ENCODE measurements at regions not wholly inside any gene's neighbourhood (a gene's known extent, or its start where the extent isn't known, plus 50 kb on each side); places are given as distances from the start of the nearest gene placed in this dataset.

DNA sequence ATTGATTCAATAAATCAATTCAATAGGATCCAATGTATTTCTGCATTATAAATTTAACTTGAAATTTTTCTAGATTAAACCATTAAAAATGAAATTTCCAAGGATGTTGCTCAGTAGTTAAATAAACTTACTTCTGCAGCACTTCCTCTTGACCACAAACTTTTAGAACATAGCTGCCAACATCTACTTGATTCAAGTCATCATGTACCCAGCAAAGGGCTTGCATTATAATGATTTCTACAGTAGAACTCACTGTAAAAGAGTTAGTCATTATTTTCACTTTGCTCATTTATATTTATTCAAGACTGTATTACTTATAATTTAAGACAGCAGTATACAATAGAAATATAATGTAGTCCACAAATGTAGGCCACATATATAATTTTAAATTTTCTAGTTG lies 59.2 kb downstream of the PIK3C2A start:
- H3K79me2 ChIP-seq (ENCODE audit: control insufficient read depth, low read length): no peaks in the 10 kb centered on the region
- no peaks in the 10 kb centered on the region for H3K9me2 ChIP-seq (replicated peaks; ENCODE audit: control insufficient read depth, low read length)
- peaks cover 3% of the 10 kb centered on the region; the same call in 1 of the 2 replicates for H3F3A ChIP-seq (ENCODE audit: control insufficient read depth, insufficient read depth)
- no peak for TF ChIP-seq EZH2phosphoT487 (IDR thresholded peaks at IDR 0.05; ENCODE audit: borderline replicate concordance, low read length)
- TF ChIP-seq, protein P1, sequence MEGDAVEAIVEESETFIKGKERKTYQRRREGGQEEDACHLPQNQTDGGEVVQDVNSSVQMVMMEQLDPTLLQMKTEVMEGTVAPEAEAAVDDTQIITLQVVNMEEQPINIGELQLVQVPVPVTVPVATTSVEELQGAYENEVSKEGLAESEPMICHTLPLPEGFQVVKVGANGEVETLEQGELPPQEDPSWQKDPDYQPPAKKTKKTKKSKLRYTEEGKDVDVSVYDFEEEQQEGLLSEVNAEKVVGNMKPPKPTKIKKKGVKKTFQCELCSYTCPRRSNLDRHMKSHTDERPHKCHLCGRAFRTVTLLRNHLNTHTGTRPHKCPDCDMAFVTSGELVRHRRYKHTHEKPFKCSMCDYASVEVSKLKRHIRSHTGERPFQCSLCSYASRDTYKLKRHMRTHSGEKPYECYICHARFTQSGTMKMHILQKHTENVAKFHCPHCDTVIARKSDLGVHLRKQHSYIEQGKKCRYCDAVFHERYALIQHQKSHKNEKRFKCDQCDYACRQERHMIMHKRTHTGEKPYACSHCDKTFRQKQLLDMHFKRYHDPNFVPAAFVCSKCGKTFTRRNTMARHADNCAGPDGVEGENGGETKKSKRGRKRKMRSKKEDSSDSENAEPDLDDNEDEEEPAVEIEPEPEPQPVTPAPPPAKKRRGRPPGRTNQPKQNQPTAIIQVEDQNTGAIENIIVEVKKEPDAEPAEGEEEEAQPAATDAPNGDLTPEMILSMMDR (IDR thresholded peaks at IDR 0.05; ENCODE audit: low read depth, low read length, poor library complexity, severe bottlenecking): no peak
- H3K4me2 ChIP-seq (ENCODE audit: low read length): no peak overlapping the region
- no peak overlapping the region for H3K4me3 ChIP-seq (ENCODE audit: low read length)
- no peak overlapping the region for H3K27ac ChIP-seq (ENCODE audit: low read depth, low read length)
- peaks cover 4% of the 10 kb centered on the region; the same call in 1 of the 2 replicates for H3K4me1 ChIP-seq (ENCODE audit: control insufficient read depth, low read length)
- H4K20me1 ChIP-seq (ENCODE audit: control insufficient read depth, insufficient read depth, low read depth, low read length): no peaks in the 10 kb centered on the region
- no peaks in the 10 kb centered on the region for H3K27me3 ChIP-seq (ENCODE audit: control insufficient read depth, low read length)
- H3K36me3 ChIP-seq (ENCODE audit: control insufficient read depth, low read length): peaks cover 31% of the 10 kb centered on the region
- no peaks in the 10 kb centered on the region for H3K9me3 ChIP-seq (ENCODE audit: control insufficient read depth, insufficient read depth, low read length)

DNA sequence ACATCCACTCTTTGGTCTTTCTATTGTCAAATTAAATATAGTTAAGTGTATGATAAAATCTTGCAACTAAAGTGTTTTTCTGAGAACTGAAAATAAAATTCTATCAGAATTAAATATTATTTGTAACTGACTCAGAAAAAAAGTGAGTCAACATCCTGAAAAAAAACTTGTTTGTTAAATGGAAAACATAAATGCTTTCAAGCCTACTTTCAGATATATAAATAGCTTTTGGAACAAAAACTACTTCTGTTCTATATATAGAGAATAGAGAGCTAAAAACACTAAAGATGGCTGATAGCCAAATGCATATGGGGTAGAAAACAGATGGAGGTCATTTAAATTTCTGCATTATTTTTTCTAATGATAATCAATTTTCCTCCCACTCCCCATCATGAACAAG lies 61.8 kb downstream of the PIK3C2A start:
- Histone ChIP-seq H3F3A (ENCODE audit: control insufficient read depth, insufficient read depth) (peaks cover 2% of the 10 kb centered on the region; the same call in 1 of the 2 replicates), H3K4me1 (ENCODE audit: control insufficient read depth, low read length) (peaks cover 4% of the 10 kb centered on the region; the same call in 1 of the 2 replicates), H3K36me3 (ENCODE audit: control insufficient read depth, low read length) (peaks cover 28% of the 10 kb centered on the region), H3K9me2 (replicated peaks; ENCODE audit: control insufficient read depth, low read length) (no peaks in the 10 kb centered on the region), H4K20me1 (ENCODE audit: control insufficient read depth, insufficient read depth, low read depth, low read length) (no peaks in the 10 kb centered on the region), H3K9me3 (ENCODE audit: control insufficient read depth, insufficient read depth, low read length) (no peaks in the 10 kb centered on the region), H3K4me2 (ENCODE audit: low read length) (no peak overlapping the region), H3K27me3 (ENCODE audit: control insufficient read depth, low read length) (no peaks in the 10 kb centered on the region), H3K4me3 (ENCODE audit: low read length) (no peak overlapping the region), H3K79me2 (ENCODE audit: control insufficient read depth, low read length) (no peaks in the 10 kb centered on the region), H3K27ac (ENCODE audit: low read depth, low read length) (no peak overlapping the region)
- no peak for TF ChIP-seq EZH2phosphoT487 (IDR thresholded peaks at IDR 0.05; ENCODE audit: borderline replicate concordance, low read length)
- TF ChIP-seq, protein P1 (IDR thresholded peaks at IDR 0.05; ENCODE audit: low read depth, low read length, poor library complexity, severe bottlenecking): no peak

DNA sequence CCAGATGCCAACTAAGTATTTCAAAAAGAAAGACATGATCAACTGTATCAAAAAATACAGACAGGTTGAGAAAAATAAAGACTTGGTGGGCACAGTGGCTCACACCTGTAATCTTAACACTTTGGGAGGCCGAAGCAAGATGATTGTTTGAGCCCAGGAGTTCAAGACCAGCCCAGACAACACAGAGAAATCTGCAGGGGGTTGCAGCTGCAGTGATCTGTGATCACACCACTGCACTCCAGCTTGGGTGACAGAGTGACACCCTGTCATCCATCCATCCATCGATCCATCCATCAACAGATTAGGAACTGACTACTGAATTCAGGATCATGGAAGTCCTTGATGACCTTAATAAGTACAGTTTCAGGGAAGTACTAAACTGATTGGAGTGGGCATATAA lies 65.0 kb upstream of the RPS13 start:
- no peak overlapping the region for H3K4me3 ChIP-seq (ENCODE audit: low read length)
- no peaks in the 10 kb centered on the region for H3K9me2 ChIP-seq (replicated peaks; ENCODE audit: control insufficient read depth, low read length)
- H3K36me3 ChIP-seq (ENCODE audit: control insufficient read depth, low read length): peaks cover 30% of the 10 kb centered on the region
- no peaks in the 10 kb centered on the region for H3F3A ChIP-seq (ENCODE audit: control insufficient read depth, insufficient read depth)
- no peak overlapping the region for H3K4me2 ChIP-seq (ENCODE audit: low read length)
- TF ChIP-seq, protein P1 (IDR thresholded peaks at IDR 0.05; ENCODE audit: low read depth, low read length, poor library complexity, severe bottlenecking): no peak
- TF ChIP-seq EZH2phosphoT487 (IDR thresholded peaks at IDR 0.05; ENCODE audit: borderline replicate concordance, low read length): no peak
- peaks cover 4% of the 10 kb centered on the region; the same call in 1 of the 2 replicates for H3K4me1 ChIP-seq (ENCODE audit: control insufficient read depth, low read length)
- no peaks in the 10 kb centered on the region for H3K27me3 ChIP-seq (ENCODE audit: control insufficient read depth, low read length)
- H3K9me3 ChIP-seq (ENCODE audit: control insufficient read depth, insufficient read depth, low read length): no peaks in the 10 kb centered on the region
- no peak overlapping the region for H3K27ac ChIP-seq (ENCODE audit: low read depth, low read length)
- H3K79me2 ChIP-seq (ENCODE audit: control insufficient read depth, low read length): no peaks in the 10 kb centered on the region
- no peaks in the 10 kb centered on the region for H4K20me1 ChIP-seq (ENCODE audit: control insufficient read depth, insufficient read depth, low read depth, low read length)

Measured in DOHH2 (cell line).